ENCODE measurements at regions not wholly inside any gene's neighbourhood (a gene's known extent, or its start where the extent isn't known, plus 50 kb on each side); places are given as distances from the start of the nearest gene placed in this dataset.

GRCh38 chr19:30704771-30705330 lies 332.7 kb downstream of the ZNF536 start:
- no peak overlapping the region for H3K4me3 Mint-ChIP-seq
- H3K9me3 Mint-ChIP-seq, result no peaks in the 10 kb centered on the region
- no peak overlapping the region for H3K27ac Mint-ChIP-seq
- H3K27me3 Mint-ChIP-seq (ENCODE audit: low read depth), result no peaks in the 10 kb centered on the region
- ATAC-seq (no peak), DNase-seq (ENCODE audit: low spot score) (no peak)
- CTCF ChIA-PET, result interaction anchor here (1.3 kb wide), 1 partner anchor 8 kb away, joined by 5 read pairs; no protein-coding TSS in a partner anchor
- H3K36me3 Mint-ChIP-seq, result no peaks in the 10 kb centered on the region
- POLR2A ChIA-PET, result no interaction called here
- H3K4me1 Mint-ChIP-seq, result no peaks in the 10 kb centered on the region
- no peak for TF ChIP-seq ESRRA (CRISPR knock-in tag; IDR thresholded peaks at IDR 0.05; ENCODE audit: borderline replicate concordance)
- TF ChIP-seq MYBL2 (CRISPR knock-in tag; IDR thresholded peaks at IDR 0.05), result no peak
- TF ChIP-seq ZSCAN18 (CRISPR knock-in tag; IDR thresholded peaks at IDR 0.05), result no peak
- no peak for TF ChIP-seq CREM (CRISPR knock-in tag; IDR thresholded peaks at IDR 0.05)
- no peak for TF ChIP-seq NR1H2 (CRISPR knock-in tag; IDR thresholded peaks at IDR 0.05)
- TF ChIP-seq CDX4 (CRISPR knock-in tag; IDR thresholded peaks at IDR 0.05; ENCODE audit: borderline replicate concordance), result no peak
- no peak for TF ChIP-seq CTCF (IDR thresholded peaks at IDR 0.05)
- TF ChIP-seq ZBTB43 (CRISPR knock-in tag; IDR thresholded peaks at IDR 0.05), result no peak
- no peak for TF ChIP-seq E2F4 (CRISPR knock-in tag; IDR thresholded peaks at IDR 0.05; ENCODE audit: borderline replicate concordance, low read depth)
- no peak for TF ChIP-seq ATF3 (CRISPR knock-in tag; conservative IDR thresholded peaks at IDR 0.05)
- TF ChIP-seq NR2C2 (CRISPR knock-in tag; IDR thresholded peaks at IDR 0.05), result no peak
- TF ChIP-seq KAT7 (CRISPR knock-in tag; IDR thresholded peaks at IDR 0.05; ENCODE audit: borderline replicate concordance), result no peak
- no peak for TF ChIP-seq USF1 (CRISPR knock-in tag; IDR thresholded peaks at IDR 0.05)
- TF ChIP-seq ZNF281 (CRISPR knock-in tag; IDR thresholded peaks at IDR 0.05), result no peak
- TF ChIP-seq ARID4B (CRISPR knock-in tag; IDR thresholded peaks at IDR 0.05; ENCODE audit: borderline replicate concordance), result no peak
- no peak for TF ChIP-seq HMGA2 (CRISPR knock-in tag; IDR thresholded peaks at IDR 0.05)
- no peak for TF ChIP-seq ZBTB21 (CRISPR knock-in tag; IDR thresholded peaks at IDR 0.05; ENCODE audit: borderline replicate concordance)
- TF ChIP-seq STAT6 (CRISPR knock-in tag; conservative IDR thresholded peaks at IDR 0.05; ENCODE audit: low read depth), result no peak
